ENCODE measurements at regions not wholly inside any gene's neighbourhood (a gene's known extent, or its start where the extent isn't known, plus 50 kb on each side); places are given as distances from the start of the nearest gene placed in this dataset.

- TF ChIP-seq JUND (IDR thresholded peaks at IDR 0.05) (no peak), REST (IDR thresholded peaks at IDR 0.05) (no peak), FOXA1 (IDR thresholded peaks at IDR 0.05) (no peak), NR2F2 (IDR thresholded peaks at IDR 0.05) (no peak), HNF4G (IDR thresholded peaks at IDR 0.05) (no peak), SP1 (IDR thresholded peaks at IDR 0.05) (no peak)
- Histone ChIP-seq H3K27me3 (ENCODE audit: control insufficient read depth in 4 of 4, insufficient read depth in 4 of 4, low read length in 3 of 4) (no peaks in the 10 kb centered on the region), H3K27ac (ENCODE audit: low read depth in 1 of 2, low read length in 2 of 2) (no peak overlapping the region), H3K36me3 (ENCODE audit: control insufficient read depth in 4 of 4, insufficient read depth in 3 of 4, low read depth in 1 of 4, low read length in 3 of 4) (no peaks in the 10 kb centered on the region), H3K4me3 (ENCODE audit: low read depth in 1 of 3, low read length in 3 of 3) (no peak overlapping the region), H3K4me1 (ENCODE audit: control insufficient read depth in 4 of 4, insufficient read depth in 4 of 4, low read length in 3 of 4) (no peaks in the 10 kb centered on the region), H3K9me3 (ENCODE audit: control insufficient read depth in 4 of 4, low read length in 3 of 4) (no peaks in the 10 kb centered on the region), H3K9ac (ENCODE audit: low read depth in 1 of 2, low read length in 2 of 2) (no peak overlapping the region)
- DNase-seq (ENCODE audit: low spot score), result no peak
- 77% methylated on average over 2 of the region's 2 CpGs for WGBS
Measured at GRCh38 chr6:6460416-6460815, 128.1 kb upstream of the LY86 start.

- Histone ChIP-seq H3K9ac (ENCODE audit: low read depth in 1 of 2, low read length in 2 of 2) (no peak overlapping the region), H3K4me3 (ENCODE audit: low read depth in 1 of 3, low read length in 3 of 3) (no peak overlapping the region), H3K9me3 (ENCODE audit: control insufficient read depth in 4 of 4, low read length in 3 of 4) (no peaks in the 10 kb centered on the region), H3K36me3 (ENCODE audit: control insufficient read depth in 4 of 4, insufficient read depth in 3 of 4, low read depth in 1 of 4, low read length in 3 of 4) (no peaks in the 10 kb centered on the region), H3K27me3 (ENCODE audit: control insufficient read depth in 4 of 4, insufficient read depth in 4 of 4, low read length in 3 of 4) (no peaks in the 10 kb centered on the region), H3K27ac (ENCODE audit: low read depth in 1 of 2, low read length in 2 of 2) (no peak overlapping the region), H3K4me1 (ENCODE audit: control insufficient read depth in 4 of 4, insufficient read depth in 4 of 4, low read length in 3 of 4) (no peaks in the 10 kb centered on the region)
- WGBS, result 79% methylated on average over 4 of the region's 4 CpGs
- no peak for DNase-seq (ENCODE audit: low spot score)
- no peak for TF ChIP-seq TAF1 (conservative IDR thresholded peaks at IDR 0.05)
- TF ChIP-seq NR2F2 (IDR thresholded peaks at IDR 0.05), result no peak
- no peak for TF ChIP-seq ZBTB33 (IDR thresholded peaks at IDR 0.05)
- no peak for TF ChIP-seq SP1 (IDR thresholded peaks at IDR 0.05)
- no peak for TF ChIP-seq MAX (IDR thresholded peaks at IDR 0.05)
- TF ChIP-seq REST (IDR thresholded peaks at IDR 0.05), result no peak
- no peak for TF ChIP-seq RAD21 (IDR thresholded peaks at IDR 0.05)
- no peak for TF ChIP-seq FOXA1 (IDR thresholded peaks at IDR 0.05)
- TF ChIP-seq JUND (IDR thresholded peaks at IDR 0.05), result no peak
- TF ChIP-seq HNF4A (conservative IDR thresholded peaks at IDR 0.05), result no peak
- TF ChIP-seq YY1 (IDR thresholded peaks at IDR 0.05), result no peak
- no peak for TF ChIP-seq EGR1 (IDR thresholded peaks at IDR 0.05; ENCODE audit: low read depth in 2 of 2)
- no peak for TF ChIP-seq CTCF (IDR thresholded peaks at IDR 0.05; ENCODE audit: low read depth, low read length, missing input control)
- no peak for TF ChIP-seq FOXA2 (IDR thresholded peaks at IDR 0.05)
- no peak for TF ChIP-seq ATF3 (IDR thresholded peaks at IDR 0.05)
- no peak for TF ChIP-seq GABPA (IDR thresholded peaks at IDR 0.05 in 1 of 2, conservative IDR thresholded peaks at IDR 0.05 in 1 of 2)
- no peak for TF ChIP-seq RXRA (IDR thresholded peaks at IDR 0.05)
- TF ChIP-seq HNF4G (IDR thresholded peaks at IDR 0.05), result no peak
Measured at GRCh38 chr6:6461138-6461537, 127.4 kb upstream of the LY86 start.

Measured in liver (tissue), 8 donors.